ENCODE measurements at regions not wholly inside any gene's neighbourhood (a gene's known extent, or its start where the extent isn't known, plus 50 kb on each side); places are given as distances from the start of the nearest gene placed in this dataset.
"Not testable (repeated sequence)": the region's sequence is repeated elsewhere in the genome, so short reads cannot be mapped to it uniquely, and the experiment has no call there.

DNA sequence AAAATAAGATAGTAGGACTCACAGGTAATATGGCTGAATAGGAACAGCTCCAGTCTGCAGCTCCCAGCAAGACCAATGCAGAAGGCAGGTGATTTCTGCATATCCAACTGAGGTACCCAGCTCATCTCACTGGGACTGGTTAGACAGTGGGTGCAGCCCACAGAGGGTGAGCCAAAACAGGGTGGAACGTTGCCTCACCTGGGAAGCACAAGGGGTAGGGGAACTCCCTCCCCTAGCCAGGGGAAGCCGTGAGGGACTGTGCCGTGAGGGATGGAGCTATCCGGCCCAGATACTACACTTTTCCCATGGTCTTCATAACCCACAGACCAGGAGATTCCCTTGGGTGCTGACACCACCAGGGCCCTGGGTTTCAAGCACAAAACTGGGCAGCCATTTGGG is 114.8 kb upstream of the GNAI1 start:
- not testable (repeated sequence) for TF ChIP-seq POLR2A (IDR thresholded peaks at IDR 0.05)
- TF ChIP-seq, protein P1, sequence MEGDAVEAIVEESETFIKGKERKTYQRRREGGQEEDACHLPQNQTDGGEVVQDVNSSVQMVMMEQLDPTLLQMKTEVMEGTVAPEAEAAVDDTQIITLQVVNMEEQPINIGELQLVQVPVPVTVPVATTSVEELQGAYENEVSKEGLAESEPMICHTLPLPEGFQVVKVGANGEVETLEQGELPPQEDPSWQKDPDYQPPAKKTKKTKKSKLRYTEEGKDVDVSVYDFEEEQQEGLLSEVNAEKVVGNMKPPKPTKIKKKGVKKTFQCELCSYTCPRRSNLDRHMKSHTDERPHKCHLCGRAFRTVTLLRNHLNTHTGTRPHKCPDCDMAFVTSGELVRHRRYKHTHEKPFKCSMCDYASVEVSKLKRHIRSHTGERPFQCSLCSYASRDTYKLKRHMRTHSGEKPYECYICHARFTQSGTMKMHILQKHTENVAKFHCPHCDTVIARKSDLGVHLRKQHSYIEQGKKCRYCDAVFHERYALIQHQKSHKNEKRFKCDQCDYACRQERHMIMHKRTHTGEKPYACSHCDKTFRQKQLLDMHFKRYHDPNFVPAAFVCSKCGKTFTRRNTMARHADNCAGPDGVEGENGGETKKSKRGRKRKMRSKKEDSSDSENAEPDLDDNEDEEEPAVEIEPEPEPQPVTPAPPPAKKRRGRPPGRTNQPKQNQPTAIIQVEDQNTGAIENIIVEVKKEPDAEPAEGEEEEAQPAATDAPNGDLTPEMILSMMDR (IDR thresholded peaks at IDR 0.05): not testable (repeated sequence)

Data from Peyer's patch (tissue), 4 donors.